H9 (cell line): ENCODE measurements at regions not wholly inside any gene's neighbourhood (a gene's known extent, or its start where the extent isn't known, plus 50 kb on each side); places are given as distances from the start of the nearest gene placed in this dataset.

Source experiments
- DNase-seq: peaks from one replicate; pipeline ENCODE4 v3.0.0-alpha.2; 2017
- H2AFZ ChIP-seq: one replicate; pipeline ENCODE4 v1.6.1; 2013; ENCODE audit warnings: mild to moderate bottlenecking, low read length, control low read depth, moderate library complexity
- H2AK5ac ChIP-seq: 2 replicates; pipeline ENCODE4 v1.6.1; 2013; ENCODE audit warnings: low read length, control low read depth, mixed read lengths; ENCODE audit not compliant: insufficient read length
- H2BK120ac ChIP-seq: one replicate; pipeline ENCODE4 v1.6.1; 2013; ENCODE audit warnings: low read depth, mild to moderate bottlenecking, low read length, control low read depth, inconsistent platforms; ENCODE audit not compliant: poor library complexity, severe bottlenecking
- H2BK12ac ChIP-seq: 2 replicates; pipeline ENCODE4 v1.6.1; 2013; ENCODE audit warnings: low read length, control low read depth, mixed read lengths, low read depth; ENCODE audit not compliant: insufficient read length
- H2BK15ac ChIP-seq: 2 replicates; pipeline ENCODE4 v1.6.1; 2013; ENCODE audit warnings: low read depth, low read length, control low read depth
- H2BK20ac ChIP-seq: one replicate; pipeline ENCODE4 v1.6.1; 2013; ENCODE audit warnings: low read depth, mild to moderate bottlenecking, low read length, control low read depth, inconsistent platforms; ENCODE audit not compliant: poor library complexity, severe bottlenecking
- H2BK5ac ChIP-seq: 2 replicates; pipeline ENCODE4 v1.6.1; 2013; ENCODE audit warnings: low read length, control low read depth, mixed read lengths; ENCODE audit not compliant: insufficient read length
- H3K14ac ChIP-seq: 2 replicates; pipeline ENCODE4 v1.6.1; 2013; ENCODE audit warnings: low read length, control low read depth; ENCODE audit not compliant: insufficient read depth
- H3K18ac ChIP-seq: 2 replicates; pipeline ENCODE4 v1.6.1; 2013; ENCODE audit warnings: low read depth, mild to moderate bottlenecking, mixed read lengths, low read length, control low read depth; ENCODE audit not compliant: insufficient read length
- H3K23ac ChIP-seq: 2 replicates; pipeline ENCODE4 v1.6.1; 2013; ENCODE audit warnings: low read length, control low read depth, mixed read lengths, low read depth; ENCODE audit not compliant: insufficient read length
- H3K23me2 ChIP-seq: 2 replicates; pipeline ENCODE4 v1.6.1; 2013; ENCODE audit warnings: low read depth, mild to moderate bottlenecking, mixed read lengths, low read length, control low read depth; ENCODE audit not compliant: insufficient read length, poor library complexity, severe bottlenecking
- H3K27ac ChIP-seq: 2 replicates; pipeline ENCODE4 v1.5.1; 2013; ENCODE audit warnings: low read length, control low read depth, mixed read lengths, low read depth; ENCODE audit not compliant: insufficient read length
- H3K27me3 ChIP-seq: 2 replicates; pipeline ENCODE4 v1.6.1; 2013; ENCODE audit warnings: low read length, control low read depth, inconsistent platforms; ENCODE audit not compliant: insufficient read depth
- H3K4ac ChIP-seq: 2 replicates; pipeline ENCODE4 v1.6.1; 2013; ENCODE audit warnings: low read depth, mild to moderate bottlenecking, control low read depth, inconsistent platforms, low read length, moderate library complexity
- H3K4me1 ChIP-seq: 2 replicates; pipeline ENCODE4 v1.6.1; 2013; ENCODE audit warnings: low read length, control low read depth, inconsistent platforms; ENCODE audit not compliant: insufficient read depth
- H3K4me2 ChIP-seq: 2 replicates; pipeline ENCODE4 v1.6.1; 2013; ENCODE audit warnings: low read length, control low read depth, mixed read lengths; ENCODE audit not compliant: insufficient read length, insufficient read depth
- H3K56ac ChIP-seq: 2 replicates; pipeline ENCODE4 v1.6.1; 2013; ENCODE audit warnings: low read depth, mild to moderate bottlenecking, mixed read lengths, low read length, control low read depth; ENCODE audit not compliant: insufficient read length
- H3K79me1 ChIP-seq: 2 replicates; pipeline ENCODE4 v1.6.1; 2013; ENCODE audit warnings: low read depth, mild to moderate bottlenecking, moderate library complexity, low read length, control low read depth, inconsistent platforms; ENCODE audit not compliant: insufficient read depth, poor library complexity, severe bottlenecking
- H3K79me2 ChIP-seq: 2 replicates; pipeline ENCODE4 v1.6.1; 2013; ENCODE audit warnings: low read length, control low read depth, inconsistent platforms; ENCODE audit not compliant: insufficient read depth
- H3K9ac ChIP-seq: 2 replicates; pipeline ENCODE4 v1.6.1; 2013; ENCODE audit warnings: low read length, control low read depth, mixed read lengths; ENCODE audit not compliant: insufficient read length; ENCODE audit errors: extremely low read depth
- H3K9me3 ChIP-seq: one replicate; pipeline ENCODE4 v1.6.1; 2013; ENCODE audit warnings: low read depth, low read length, inconsistent platforms; ENCODE audit not compliant: control insufficient read depth
- H3T11ph ChIP-seq: one replicate; pipeline ENCODE4 v1.6.1; 2013; ENCODE audit warnings: mild to moderate bottlenecking, low read length, control low read depth, inconsistent platforms
- H4K20me1 ChIP-seq: one replicate; pipeline ENCODE4 v1.6.1; 2013; ENCODE audit not compliant: control insufficient read depth, insufficient read length, insufficient read depth
- H4K5ac ChIP-seq: 2 replicates; pipeline ENCODE4 v1.6.1; 2013; ENCODE audit warnings: low read depth, mild to moderate bottlenecking, mixed read lengths, low read length, control low read depth; ENCODE audit not compliant: insufficient read length
- H4K8ac ChIP-seq: replicated peaks from 2 replicates; pipeline ENCODE4 v1.6.1; 2013; ENCODE audit warnings: low read length, control low read depth, mixed read lengths, low read depth; ENCODE audit not compliant: insufficient read length
- H4K91ac ChIP-seq: 2 replicates; pipeline ENCODE4 v1.6.1; 2013; ENCODE audit warnings: low read depth, mild to moderate bottlenecking, moderate library complexity, mixed read lengths, low read length, control low read depth; ENCODE audit not compliant: insufficient read length
- H3K27ac Mint-ChIP-seq, 3 experiments: 2 replicates in 2 of 3; 3 replicates in 1 of 3; pipeline ENCODE4 v1.8.0; 2020 to 2021; ENCODE audit warnings: mixed read lengths in 3 of 3, mild to moderate bottlenecking in 1 of 3, moderate library complexity in 1 of 3
- H3K27me3 Mint-ChIP-seq: 2 replicates; pipeline ENCODE4 v1.8.0; 2021; ENCODE audit warnings: low read depth, mild to moderate bottlenecking, moderate library complexity, mixed read lengths
- H3K36me3 Mint-ChIP-seq, 3 experiments: 2 replicates in 2 of 3; 3 replicates in 1 of 3; pipeline ENCODE4 v1.8.0; 2020 to 2021; ENCODE audit warnings: low read depth in 3 of 3, mixed read lengths in 3 of 3; ENCODE audit not compliant: insufficient read depth in 1 of 3
- H3K4me1 Mint-ChIP-seq, 2 experiments: 2 replicates each; pipeline ENCODE4 v1.8.0; 2020; ENCODE audit warnings: mixed read lengths in 2 of 2
- H3K4me3 Mint-ChIP-seq, 2 experiments: 2 replicates in 1 of 2; 3 replicates in 1 of 2; pipeline ENCODE4 v1.8.0; 2020 to 2021; ENCODE audit warnings: mild to moderate bottlenecking in 2 of 2, mixed read lengths in 2 of 2, moderate library complexity in 1 of 2
- H3K9me3 Mint-ChIP-seq, 2 experiments: 2 replicates in 1 of 2; 3 replicates in 1 of 2; pipeline ENCODE4 v1.8.0; 2020; ENCODE audit warnings: mild to moderate bottlenecking in 2 of 2, mixed read lengths in 2 of 2, moderate library complexity in 1 of 2
- CTCF ChIP-seq: fragments of 200-600 bp; sonication (generic); conservative IDR thresholded peaks from 3 replicates; pipeline ENCODE4 v1.8.0; 2021; ENCODE audit warnings: antibody characterized with exemption, mild to moderate bottlenecking
- WGBS: extraction: QIAGEN DNeasy Blood & Tissue Kit; methylation state at CpG from one replicate; pipeline ENCODE4 v1.1.7; 2013; ENCODE audit warnings: missing lambda C conversion rate, low lambda C conversion rate, mixed read lengths; ENCODE audit not compliant: insufficient read length; ENCODE audit errors: extremely low coverage; 5-methylcytosine and 5-hydroxymethylcytosine counted together

DNA sequence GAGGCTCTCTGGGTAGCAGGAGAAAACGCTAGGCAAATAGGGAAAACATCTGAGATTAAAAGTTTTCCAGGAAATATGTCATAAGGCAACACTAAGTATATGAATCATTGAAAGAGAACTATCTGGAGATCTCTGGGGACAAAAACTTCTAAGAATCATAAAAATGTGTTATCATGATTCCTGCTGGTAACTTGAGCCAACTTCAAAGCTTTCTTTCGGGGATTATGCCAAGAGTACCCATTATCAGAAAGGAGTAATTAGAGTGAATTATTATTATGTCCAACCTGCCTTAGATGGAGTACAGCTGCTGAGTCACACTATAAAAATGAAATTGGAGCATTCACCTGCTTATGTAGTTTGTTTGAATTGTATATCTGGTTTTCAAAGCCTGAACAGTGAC is 488.5 kb upstream of the SOX9 start:
- no peak overlapping the region for H3K4me2 ChIP-seq
- Mint-ChIP-seq H3K36me3 (no peaks in the 10 kb centered on the region), H3K4me1 (no peaks in the 10 kb centered on the region), H3K27me3 (no peaks in the 10 kb centered on the region), H3K27ac (no peak overlapping the region), H3K9me3 (peaks cover 0 to 3% of the 10 kb centered on the region in 2 experiments; a peak in 2 of 5 replicates), H3K4me3 (no peak overlapping the region)
- no peak overlapping the region for H3K27ac ChIP-seq
- H3K79me2 ChIP-seq: no peaks in the 10 kb centered on the region
- no peak overlapping the region for H4K5ac ChIP-seq
- no peak overlapping the region for H2BK12ac ChIP-seq
- no peak overlapping the region for H4K8ac ChIP-seq
- no peak overlapping the region for H3K4ac ChIP-seq
- no peak overlapping the region for H2BK120ac ChIP-seq
- no peak for TF ChIP-seq CTCF
- no peaks in the 10 kb centered on the region for H3K27me3 ChIP-seq
- H3K23ac ChIP-seq: no peak overlapping the region
- H2AFZ ChIP-seq: no peak overlapping the region
- no peak overlapping the region for H3K56ac ChIP-seq
- no peaks in the 10 kb centered on the region for H3K4me1 ChIP-seq
- H2BK15ac ChIP-seq: no peak overlapping the region
- H4K20me1 ChIP-seq: no peaks in the 10 kb centered on the region
- H2BK20ac ChIP-seq: no peak overlapping the region
- H3K9me3 ChIP-seq: no peaks in the 10 kb centered on the region
- H2BK5ac ChIP-seq: no peak overlapping the region
- no peak overlapping the region for H4K91ac ChIP-seq
- H3K79me1 ChIP-seq: no peaks in the 10 kb centered on the region
- no peak overlapping the region for H3K18ac ChIP-seq
- no peak for DNase-seq
- no CpG with 5 or more reads among the region's 2 CpGs for WGBS
- H2AK5ac ChIP-seq: no peak overlapping the region
- no peaks in the 10 kb centered on the region for H3K23me2 ChIP-seq
- H3K14ac ChIP-seq: no peak overlapping the region
- H3T11ph ChIP-seq: no peak overlapping the region
- H3K9ac ChIP-seq: no peak overlapping the region
